NCI-H446 (cell line): ENCODE measurements at regions not wholly inside any gene's neighbourhood (a gene's known extent, or its start where the extent isn't known, plus 50 kb on each side); places are given as distances from the start of the nearest gene placed in this dataset.

Experiments
- DNase-seq, 2 experiments: peaks; one replicate each; lab custom pipeline; 2025; lab: John Stamatoyannopoulos, UW

DNA sequence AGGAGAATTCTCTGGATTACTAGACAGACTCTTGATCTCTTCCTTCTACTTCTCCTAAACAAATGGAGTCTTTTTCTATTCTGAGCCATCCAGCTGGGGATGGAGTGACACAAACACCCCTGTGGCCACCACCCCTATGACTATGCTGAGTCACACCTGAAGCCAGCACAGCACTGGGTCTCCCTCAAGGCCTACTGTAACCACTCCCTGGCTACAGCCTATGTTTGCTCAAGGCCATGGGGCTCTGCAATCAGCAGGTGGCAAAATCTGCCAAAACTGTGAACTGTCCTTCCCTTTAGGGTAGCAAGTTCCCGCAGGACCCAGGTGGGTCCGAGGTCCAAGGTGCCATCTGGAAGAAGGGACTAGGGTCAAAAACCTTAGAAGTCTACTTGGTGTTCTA, 132.3 kb downstream of the TINAG start:
- DNase-seq: no peak

- no peak for DNase-seq
Measured at GRCh38 chr6:54441020-54441419, 132.8 kb downstream of the TINAG start.

- no peak for DNase-seq
Measured at GRCh38 chr6:54441687-54442248, 133.5 kb downstream of the TINAG start.

DNA sequence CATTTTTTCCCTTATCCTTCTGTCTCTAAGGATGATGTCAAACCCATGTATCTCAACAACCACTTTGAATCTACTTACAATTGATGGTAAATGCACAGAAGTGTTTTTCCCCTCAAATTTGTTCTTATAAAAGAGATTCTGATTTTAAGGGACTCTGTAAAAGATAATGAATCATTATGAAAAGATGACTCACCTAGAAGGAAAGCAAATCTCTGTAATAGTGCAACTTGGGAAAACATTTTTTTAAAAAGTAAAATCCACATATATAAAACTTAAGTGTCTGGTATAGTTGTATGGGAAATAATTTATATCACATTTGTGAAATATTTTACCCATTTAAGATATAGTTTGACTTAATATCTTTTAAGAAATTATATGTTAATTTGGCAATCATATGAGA, 137.0 kb downstream of the TINAG start:
- DNase-seq: no peak

- DNase-seq: no peak
Measured at GRCh38 chr6:54448617-54449016, 140.4 kb downstream of the TINAG start.

DNA sequence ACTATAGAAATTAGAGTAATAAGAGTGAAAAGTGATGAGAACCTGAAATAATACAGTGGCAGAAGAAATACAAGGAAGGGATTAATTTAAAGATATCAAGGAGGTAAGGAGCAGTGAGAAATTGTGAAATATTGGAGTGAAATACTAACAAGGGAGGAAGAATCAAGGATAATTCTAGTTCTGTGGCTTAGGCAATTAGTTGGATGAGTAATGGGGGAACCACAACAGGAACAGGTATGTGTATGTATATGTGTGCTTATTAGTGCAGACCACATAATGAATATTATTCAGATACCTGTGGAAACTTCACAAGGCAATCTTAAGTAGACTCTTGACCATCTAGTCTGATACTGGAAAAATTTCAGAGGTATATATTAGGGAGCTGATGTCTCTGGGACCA, 143.3 kb downstream of the TINAG start:
- no peak for DNase-seq

GRCh38 chr6:54463354-54464024, 155.2 kb downstream of the TINAG start:
- DNase-seq: no peak

GRCh38 chr6:54465649-54466300, 157.5 kb downstream of the TINAG start:
- no peak for DNase-seq

- no peak for DNase-seq
Measured at GRCh38 chr6:54467384-54467783, 159.1 kb downstream of the TINAG start.

DNA sequence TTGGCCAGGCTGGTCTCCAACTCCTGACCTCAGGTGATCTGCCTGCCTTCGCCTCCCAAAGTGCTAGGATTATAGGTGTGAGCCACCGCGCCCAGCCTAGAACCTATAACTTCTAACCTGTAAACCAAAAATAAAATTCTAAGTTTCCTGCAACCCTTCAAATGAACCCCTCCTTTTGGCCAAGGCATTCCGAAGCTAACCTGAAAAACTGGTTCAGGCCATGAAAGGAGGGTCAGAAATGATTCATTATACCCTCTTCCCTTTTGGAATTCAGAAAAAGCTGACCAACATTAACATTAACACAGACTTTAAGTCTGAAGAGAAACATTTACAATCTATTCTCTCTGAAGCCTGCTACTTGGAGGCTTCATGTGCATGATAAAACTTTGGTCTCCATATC, 165.1 kb downstream of the TINAG start:
- DNase-seq: no peak

GRCh38 chr6:54474898-54475297, 166.7 kb downstream of the TINAG start:
- no peak for DNase-seq

- DNase-seq: peak; percentile 61 to 90
Measured at GRCh38 chr6:54481091-54481490, 172.8 kb downstream of the TINAG start.

- DNase-seq: no peak
Measured at GRCh38 chr6:54491431-54491830, 183.2 kb downstream of the TINAG start.

GRCh38 chr6:54493138-54493537, 184.9 kb downstream of the TINAG start:
- DNase-seq: no peak

DNA sequence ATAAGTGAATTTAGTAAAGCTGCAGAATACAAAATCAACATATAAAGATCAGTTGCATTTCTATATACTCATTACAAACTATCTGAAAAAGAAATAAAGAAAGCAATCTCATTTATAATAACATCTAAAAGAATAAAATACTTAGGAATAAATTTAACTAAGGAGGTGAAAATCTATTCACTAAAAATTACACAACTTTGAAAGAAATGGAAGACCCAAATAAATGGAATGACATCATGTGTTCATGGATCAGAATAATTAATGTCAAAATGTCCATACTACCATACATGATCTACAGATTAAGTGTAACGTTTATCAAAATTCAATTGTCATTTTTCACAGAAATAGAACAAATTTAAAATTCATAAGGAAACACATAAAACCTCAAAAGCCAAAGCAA, 194.9 kb downstream of the TINAG start:
- no peak for DNase-seq

DNA sequence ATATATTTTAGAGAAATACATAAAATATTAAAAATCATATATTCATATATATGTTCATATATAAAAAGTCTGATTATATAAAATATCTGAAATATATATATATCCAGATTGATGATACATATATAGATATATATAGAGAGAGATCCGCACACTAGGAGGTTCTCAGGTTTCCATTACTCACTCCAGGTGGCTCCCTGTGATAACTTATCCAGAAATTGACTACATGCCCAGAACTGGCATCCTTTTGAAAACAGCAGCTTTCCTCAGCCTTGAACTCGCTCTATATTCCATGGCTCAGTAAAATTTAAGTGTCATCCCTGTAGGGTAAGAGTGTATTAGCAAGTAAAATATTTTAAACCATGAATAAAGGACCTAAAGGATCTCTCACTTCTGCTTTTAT, 206.8 kb downstream of the TINAG start:
- DNase-seq: peak; percentile 26 to 68

GRCh38 chr6:54515713-54516112, 207.5 kb downstream of the TINAG start:
- no peak for DNase-seq

GRCh38 chr6:54516321-54516720, 208.1 kb downstream of the TINAG start:
- DNase-seq: peak; percentile 83 to 85

DNA sequence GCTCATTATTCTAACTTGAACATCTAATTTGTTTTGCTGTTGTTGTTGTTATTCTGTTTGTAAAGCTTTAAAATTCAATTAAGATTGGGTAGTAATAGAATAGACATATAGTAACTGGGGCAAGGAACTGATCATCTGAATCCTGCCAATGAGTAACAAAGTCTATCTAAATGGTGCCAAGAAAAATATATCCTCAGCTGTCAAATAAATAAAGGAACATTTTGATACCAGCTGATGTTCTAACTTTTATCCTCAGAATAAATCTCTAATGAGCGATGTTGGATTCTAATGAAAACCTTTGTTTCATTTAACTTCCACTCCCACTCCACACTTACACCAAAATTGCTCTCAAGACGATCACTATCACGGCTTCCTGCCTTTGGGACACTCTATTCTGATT, 210.9 kb downstream of the TINAG start:
- DNase-seq: peak; percentile 36 to 70

- DNase-seq: peak in 1 of 2 experiments; percentile 45
Measured at GRCh38 chr6:54525731-54526130, 217.5 kb downstream of the TINAG start.

- DNase-seq: no peak
Measured at GRCh38 chr6:54533567-54533966, 225.3 kb downstream of the TINAG start.

GRCh38 chr6:54535568-54535967, 227.3 kb downstream of the TINAG start:
- no peak for DNase-seq

DNA sequence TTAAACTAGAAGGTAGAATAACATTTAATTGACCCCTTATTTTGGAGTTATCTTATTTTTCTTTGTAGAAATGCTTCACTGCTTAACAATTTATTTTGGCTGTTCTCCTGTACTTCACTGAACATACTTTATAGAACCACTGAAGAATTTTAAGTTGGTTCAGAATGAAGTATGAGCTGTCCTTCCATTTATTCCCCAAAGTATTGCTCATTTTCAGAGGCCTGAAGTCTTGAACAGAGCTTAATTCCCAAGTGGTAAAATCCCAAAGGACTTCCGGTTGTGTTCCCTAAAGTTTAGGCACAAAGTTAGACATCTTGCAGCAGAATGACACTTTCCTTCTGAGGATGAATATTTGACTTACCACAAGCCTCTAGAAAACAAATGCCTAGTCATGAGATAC, 233.3 kb downstream of the TINAG start:
- DNase-seq: no peak

DNA sequence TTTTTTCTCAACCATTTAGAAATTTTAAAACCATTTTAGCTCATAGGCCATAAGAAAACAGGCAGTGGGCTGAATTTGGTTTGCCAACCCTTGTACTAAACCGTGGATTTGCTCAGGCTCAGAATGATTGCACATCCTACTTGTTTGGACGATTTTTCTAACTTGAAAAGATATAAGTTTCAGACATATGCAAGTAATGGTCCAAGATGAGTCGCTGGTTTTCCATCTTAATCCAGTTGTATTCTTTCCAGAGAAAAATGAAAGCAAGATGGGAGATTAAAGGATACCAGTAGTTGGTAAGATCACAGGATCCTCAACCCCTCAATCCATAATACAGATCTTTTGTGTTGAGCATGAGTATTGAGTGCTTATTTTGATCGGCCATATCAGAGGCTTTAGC, 250.9 kb downstream of the TINAG start:
- no peak for DNase-seq
